ENCODE measurements at regions not wholly inside any gene's neighbourhood (a gene's known extent, or its start where the extent isn't known, plus 50 kb on each side); places are given as distances from the start of the nearest gene placed in this dataset.

DNA sequence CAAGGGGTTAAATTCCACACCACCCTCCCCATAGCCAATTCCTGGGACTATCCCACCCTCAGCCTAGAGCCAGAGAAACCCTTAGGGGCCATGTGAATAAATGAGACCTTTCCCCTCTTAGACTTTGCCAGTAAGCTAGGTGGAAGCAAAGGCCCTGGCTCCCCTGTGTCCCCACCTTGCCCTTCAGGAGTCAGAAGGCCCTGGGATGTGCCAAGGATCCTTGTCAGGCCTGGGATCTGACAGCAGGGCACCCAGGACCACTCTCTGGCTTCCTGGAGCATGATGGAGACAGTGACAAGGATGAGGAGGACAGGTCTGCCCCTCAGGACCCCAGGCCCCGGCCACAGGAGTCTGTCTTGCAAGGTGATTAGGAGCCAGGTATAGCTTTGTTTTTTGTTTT, 125.0 kb upstream of the HAND1 start:
- Histone ChIP-seq H3K9me3 (ENCODE audit: insufficient read depth in 2 of 2, low read depth in 1 of 2, low read length in 1 of 2) (no peaks in the 10 kb centered on the region), H3K27me3 (replicated peaks in 1 of 4; ENCODE audit: control insufficient read depth in 3 of 4, extremely low read depth in 1 of 4, insufficient read depth in 3 of 4, low read length in 3 of 4) (peaks cover 0 to 12% (median 9%) of the 10 kb centered on the region in 4 experiments; a peak in 5 of 7 replicates), H3K79me2 (ENCODE audit: control insufficient read depth in 1 of 2, insufficient read depth in 2 of 2, low read length in 2 of 2) (no peaks in the 10 kb centered on the region), H3K56ac (replicated peaks; ENCODE audit: insufficient read length, low read depth, low read length) (no peak overlapping the region), H3K9ac (replicated peaks in 1 of 4; ENCODE audit: extremely low read depth in 1 of 4, low read depth in 3 of 4, low read length in 3 of 4) (no peak overlapping the region), H3K23me2 (ENCODE audit: low read depth, low read length) (peaks cover 4% of the 10 kb centered on the region; the same call in 1 of the 2 replicates), H2BK15ac (ENCODE audit: low read length) (no peak overlapping the region), H2BK20ac (ENCODE audit: low read length) (no peak overlapping the region), H3K4me1 (replicated peaks in 1 of 4; ENCODE audit: control insufficient read depth in 3 of 4, insufficient read depth in 4 of 4, low read length in 3 of 4) (peaks cover 0 to 3% (median 1%) of the 10 kb centered on the region in 4 experiments; a peak in 3 of 7 replicates), H3K36me3 (ENCODE audit: control insufficient read depth in 2 of 4, insufficient read depth in 4 of 4, low read length in 3 of 4) (no peaks in the 10 kb centered on the region), H2AK5ac (ENCODE audit: low read depth, low read length) (no peak overlapping the region), H3K79me1 (ENCODE audit: low read depth, low read length) (no peaks in the 10 kb centered on the region), H2AFZ (ENCODE audit: low read length) (no peak overlapping the region), H3K4me2 (ENCODE audit: insufficient read depth in 1 of 2, low read depth in 2 of 2, low read length in 2 of 2) (no peak overlapping the region), H3K4me3 (ENCODE audit: extremely low read depth in 1 of 4, insufficient read depth in 2 of 4, low read depth in 3 of 4, low read length in 4 of 4) (no peak overlapping the region), H4K8ac (ENCODE audit: extremely low read depth, insufficient read depth, low read length) (no peak overlapping the region), H2BK120ac (replicated peaks; ENCODE audit: low read depth, low read length) (no peak overlapping the region), H3K4ac (replicated peaks; ENCODE audit: insufficient read length, low read depth, low read length) (no peak overlapping the region), H4K5ac (ENCODE audit: insufficient read length, low read depth, low read length) (no peak overlapping the region), H3K14ac (ENCODE audit: insufficient read length) (no peak overlapping the region), H2BK12ac (ENCODE audit: low read depth, low read length) (no peak overlapping the region), H3K27ac (ENCODE audit: low read depth, low read length) (no peak overlapping the region), H2BK5ac (ENCODE audit: low read depth, low read length) (no peak overlapping the region), H3K23ac (ENCODE audit: insufficient read length) (no peak overlapping the region), H4K91ac (replicated peaks; ENCODE audit: insufficient read length, low read length) (no peak overlapping the region), H4K20me1 (replicated peaks in 1 of 2; ENCODE audit: control insufficient read depth in 1 of 2, insufficient read depth in 2 of 2, low read length in 2 of 2) (peaks cover 0 to 2% of the 10 kb centered on the region in 2 experiments), H3K18ac (ENCODE audit: extremely low read depth, low read length) (no peak overlapping the region)
- ChIA-PET CTCF (ENCODE audit: partially characterized antibody) (interaction anchor here (0.7 to 2.2 kb wide), 10 partner anchors 21 to 199 kb away, joined by 3 to 12 read pairs (median 4); no protein-coding TSS in a partner anchor), POLR2A (ENCODE audit: partially characterized antibody) (no interaction called here)
- 100% methylated on average over 1 of the region's 1 CpG; no CpG with 5 or more reads in 1 of the 2 experiments for WGBS, 2 experiments (ENCODE audit: extremely low coverage in 1 of 2, insufficient coverage in 1 of 2, insufficient read length in 1 of 2, insufficient replicate concordance in 2 of 2, low coverage in 1 of 2, low lambda C conversion rate in 2 of 2, missing lambda C conversion rate in 1 of 2)
- DNase-seq (ENCODE audit: low read depth in 1 of 2, low spot score in 2 of 2) (no peak), FAIRE-seq (no peak)
- TF ChIP-seq RNF2 (IDR thresholded peaks at IDR 0.05; ENCODE audit: borderline replicate concordance, low read depth, low read length, missing control alignments, poor library complexity, severe bottlenecking) (no peak), POU5F1 (IDR thresholded peaks at IDR 0.05; ENCODE audit: low read depth, low read length) (no peak), SRF (IDR thresholded peaks at IDR 0.05; ENCODE audit: low read depth, low read length) (no peak), YY1 (IDR thresholded peaks at IDR 0.05; ENCODE audit: low read depth, low read length) (no peak), CTBP2 (IDR thresholded peaks at IDR 0.05; ENCODE audit: borderline replicate concordance, insufficient read depth, insufficient read length, low read length) (no peak), EP300 (IDR thresholded peaks at IDR 0.05; ENCODE audit: borderline replicate concordance in 1 of 2, low read depth in 2 of 2, low read length in 2 of 2) (no peak), SP2 (IDR thresholded peaks at IDR 0.05; ENCODE audit: low read length) (no peak), GABPA (IDR thresholded peaks at IDR 0.05; ENCODE audit: borderline replicate concordance, insufficient read depth, low read length) (no peak), ASH2L (IDR thresholded peaks at IDR 0.05; ENCODE audit: low read length) (no peak), BACH1 (IDR thresholded peaks at IDR 0.05; ENCODE audit: low read length) (no peak), CBX8 (IDR thresholded peaks at IDR 0.05; ENCODE audit: borderline replicate concordance, low read depth, low read length) (no peak), JUN (IDR thresholded peaks at IDR 0.05; ENCODE audit: low read depth, low read length) (no peak)
- TF ChIP-seq, protein P1, sequence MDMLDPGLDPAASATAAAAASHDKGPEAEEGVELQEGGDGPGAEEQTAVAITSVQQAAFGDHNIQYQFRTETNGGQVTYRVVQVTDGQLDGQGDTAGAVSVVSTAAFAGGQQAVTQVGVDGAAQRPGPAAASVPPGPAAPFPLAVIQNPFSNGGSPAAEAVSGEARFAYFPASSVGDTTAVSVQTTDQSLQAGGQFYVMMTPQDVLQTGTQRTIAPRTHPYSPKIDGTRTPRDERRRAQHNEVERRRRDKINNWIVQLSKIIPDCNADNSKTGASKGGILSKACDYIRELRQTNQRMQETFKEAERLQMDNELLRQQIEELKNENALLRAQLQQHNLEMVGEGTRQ (IDR thresholded peaks at IDR 0.05; ENCODE audit: low read length): no peak
